A549 (cell line): ENCODE measurements at regions not wholly inside any gene's neighbourhood (a gene's known extent, or its start where the extent isn't known, plus 50 kb on each side); places are given as distances from the start of the nearest gene placed in this dataset.

Experiments used
- ATAC-seq, 2 experiments: fragments of 200-7000 bp in 1 of 2; fragments of >200 bp in 1 of 2; cut with Nextera tagmentation in 1 of 2; cut with Tn5 transposase in 1 of 2; 3 replicates each; pipeline versions ENCODE4 v1.8.0 to v1.9.1; 2018 to 2020; ENCODE audit warnings: mild to moderate bottlenecking in 1 of 2, moderate library complexity in 1 of 2
- CTCF ChIA-PET: fragments of 300-600 bp; sonication (Branson Sonifier 250); formaldehyde crosslinking; extraction: SDS; loops from one replicate; lab custom pipeline; 2021; ENCODE audit warnings: antibody characterized with exemption, inconsistent platforms; lab: Yijun Ruan, JAX
- POLR2A ChIA-PET: fragments of 350-600 bp; formaldehyde crosslinking; extraction: SDS; loops from one replicate; lab custom pipeline; 2021; ENCODE audit warnings: antibody characterized with exemption, inconsistent platforms; lab: Yijun Ruan, JAX
- DNase-seq, 2 experiments: peaks; one replicate each; pipeline versions ENCODE4 v3.0.0 to v3.0.0-alpha.2; 2011 to 2016; ENCODE audit warnings: low read depth in 1 of 2, low spot score in 1 of 2
- FAIRE-seq: peaks from 2 replicates; lab custom pipeline; 2011; peaks lifted over from hg19 to GRCh38; lab: Jason Lieb, UNC
- H3K27ac ChIP-seq, 2 experiments: fragments of >200 bp; sonication (Bioruptor Twin); formaldehyde crosslinking; 3 replicates each; pipeline ENCODE4 v1.5.1; 2016 to 2017
- H3K4me1 ChIP-seq: fragments of >200 bp; sonication (Bioruptor Twin); formaldehyde crosslinking; 3 replicates; pipeline ENCODE4 v1.6.1; 2016
- H3K4me2 ChIP-seq: fragments of >200 bp; sonication (Bioruptor Twin); formaldehyde crosslinking; 3 replicates; pipeline ENCODE4 v1.6.1; 2016
- H3K4me3 ChIP-seq: fragments of >200 bp; sonication (Bioruptor Twin); formaldehyde crosslinking; 3 replicates; pipeline ENCODE4 v1.5.1; 2016
- H3K9me3 ChIP-seq: fragments of >200 bp; sonication (Bioruptor Twin); formaldehyde crosslinking; 3 replicates; pipeline ENCODE4 v1.6.1; 2016
- BCL3 ChIP-seq: fragments of >200 bp; sonication (Bioruptor Twin); formaldehyde crosslinking; IDR thresholded peaks from 3 replicates; pipeline ENCODE4 v1.6.1; 2016
- BHLHE40 ChIP-seq: IDR thresholded peaks from 2 replicates; pipeline ENCODE4 v1.6.1; 2012; ENCODE audit warnings: low read depth, low read length, inconsistent platforms
- CHD2 ChIP-seq: fragments of 150-350 bp; IDR thresholded peaks from 2 replicates; pipeline ENCODE4 v1.6.1; 2014; ENCODE audit warnings: low read length; ENCODE audit not compliant: partially characterized antibody
- CHD4 ChIP-seq: fragments of 200-600 bp; sonication (generic); IDR thresholded peaks from 2 replicates; pipeline ENCODE4 v1.6.1; 2016; ENCODE audit warnings: antibody characterized with exemption, mild to moderate bottlenecking, borderline replicate concordance
- FOSL2 ChIP-seq, 2 experiments: fragments of 450-650 bp in 1 of 2; fragments of >200 bp in 1 of 2; sonication (Bioruptor Twin) in 1 of 2; formaldehyde crosslinking; IDR thresholded peaks; 2 replicates each; pipeline versions ENCODE4 v1.5.0 to v1.6.1; 2016 to 2020; ENCODE audit warnings: mild to moderate bottlenecking in 1 of 2, moderate library complexity in 1 of 2
- HEYL ChIP-seq: fragments of 250-450 bp; sonication (Bioruptor Pico); IDR thresholded peaks from 2 replicates; pipeline ENCODE4 v1.8.0; 2021; ENCODE audit warnings: mild to moderate bottlenecking, moderate library complexity
- HOXA7 ChIP-seq: fragments of 250-450 bp; sonication (Bioruptor Pico); IDR thresholded peaks from 2 replicates; pipeline ENCODE4 v1.5.0; 2020; ENCODE audit warnings: mild to moderate bottlenecking, moderate library complexity
- HOXB13 ChIP-seq: fragments of 250-450 bp; sonication (Bioruptor Pico); IDR thresholded peaks from 2 replicates; pipeline ENCODE4 v1.5.0; 2020; ENCODE audit warnings: low read depth, mild to moderate bottlenecking, moderate library complexity
- JUN ChIP-seq, 2 experiments: fragments of >200 bp; sonication (Bioruptor Twin); formaldehyde crosslinking; IDR thresholded peaks; 2 replicates in 1 of 2; 3 replicates in 1 of 2; pipeline ENCODE4 v1.6.1; 2016 to 2017
- JUNB ChIP-seq: fragments of >200 bp; sonication (Bioruptor Twin); formaldehyde crosslinking; IDR thresholded peaks from 2 replicates; pipeline ENCODE4 v1.6.1; 2016
- KDM1A ChIP-seq: fragments of 200-600 bp; sonication (generic); IDR thresholded peaks from 2 replicates; pipeline ENCODE4 v1.6.1; 2016; ENCODE audit warnings: low read depth, mild to moderate bottlenecking
- KDM5A ChIP-seq: fragments of 200-600 bp; sonication (generic); IDR thresholded peaks from 2 replicates; pipeline ENCODE4 v1.6.1; 2016; ENCODE audit warnings: antibody characterized with exemption, mild to moderate bottlenecking
- MAFK ChIP-seq: fragments of 450-650 bp; IDR thresholded peaks from 2 replicates; pipeline ENCODE4 v1.6.1; 2014; ENCODE audit not compliant: partially characterized antibody
- MAZ ChIP-seq: fragments of 150-350 bp; IDR thresholded peaks from 2 replicates; pipeline ENCODE4 v1.6.1; 2014; ENCODE audit warnings: antibody characterized with exemption, low read depth, low read length, borderline replicate concordance
- MYC ChIP-seq: IDR thresholded peaks from 2 replicates; pipeline ENCODE4 v1.6.1; 2012; ENCODE audit warnings: mild to moderate bottlenecking, inconsistent platforms, low read length, improper control_type of control experiment, borderline replicate concordance
- NR3C1 ChIP-seq: fragments of >200 bp; sonication (Bioruptor Twin); formaldehyde crosslinking; IDR thresholded peaks from 3 replicates; pipeline ENCODE4 v1.6.1; 2017
- PBX3 ChIP-seq: IDR thresholded peaks from 2 replicates; pipeline ENCODE4 v1.6.1; 2012
- PHF8 ChIP-seq: fragments of 200-600 bp; sonication (generic); IDR thresholded peaks from 2 replicates; pipeline ENCODE4 v1.6.1; 2016; ENCODE audit warnings: low read depth, mild to moderate bottlenecking, antibody characterized with exemption, moderate library complexity, borderline replicate concordance
- POLR2A ChIP-seq: IDR thresholded peaks from 2 replicates; pipeline ENCODE4 v1.6.1; 2012; ENCODE audit warnings: mild to moderate bottlenecking, low read length
- RAD21 ChIP-seq, 2 experiments: fragments of >200 bp in 1 of 2; sonication (Bioruptor Twin) in 1 of 2; formaldehyde crosslinking in 1 of 2; IDR thresholded peaks in 1 of 2; conservative IDR thresholded peaks in 1 of 2; 2 replicates in 1 of 2; 3 replicates in 1 of 2; pipeline ENCODE4 v1.6.1; 2012 to 2018; ENCODE audit warnings: inconsistent platforms in 1 of 2
- RCOR1 ChIP-seq: fragments of 150-350 bp; IDR thresholded peaks from 2 replicates; pipeline ENCODE4 v1.6.1; 2014; ENCODE audit warnings: antibody characterized with exemption, low read length, low read depth
- SMC3 ChIP-seq: fragments of >200 bp; sonication (Bioruptor Twin); formaldehyde crosslinking; IDR thresholded peaks from 3 replicates; pipeline ENCODE4 v1.6.1; 2018; ENCODE audit warnings: inconsistent platforms
- TP53 ChIP-seq: fragments of 250-450 bp; sonication (Bioruptor Pico); IDR thresholded peaks from 2 replicates; pipeline ENCODE4 v1.5.0; 2021; ENCODE audit warnings: mild to moderate bottlenecking, moderate library complexity
- USF2 ChIP-seq: fragments of 450-650 bp; IDR thresholded peaks from 2 replicates; pipeline ENCODE4 v1.6.1; 2014; ENCODE audit warnings: antibody characterized with exemption
- ZC3H11A ChIP-seq: fragments of 450-650 bp; IDR thresholded peaks from 2 replicates; pipeline ENCODE4 v1.6.1; 2014; ENCODE audit warnings: antibody characterized with exemption, mild to moderate bottlenecking
- ZSCAN20 ChIP-seq: fragments of 250-450 bp; sonication (Bioruptor Pico); IDR thresholded peaks from 2 replicates; pipeline ENCODE4 v1.8.0; 2022; ENCODE audit warnings: mild to moderate bottlenecking, moderate library complexity
- WGBS: methylation state at CpG from one replicate; pipeline ENCODE4 v1.1.6; 2017; ENCODE audit errors: missing lambda C conversion rate; 5-methylcytosine and 5-hydroxymethylcytosine counted together

GRCh38 chr7:9869566-9869965 is 1104.1 kb upstream of the PHF14 start:
- no peak overlapping the region for H3K4me2 ChIP-seq
- TF ChIP-seq KDM1A: no peak
- no peak for TF ChIP-seq MAFK
- no peak for TF ChIP-seq TP53
- TF ChIP-seq NR3C1: no peak
- TF ChIP-seq HOXA7 (CRISPR knock-in tag): no peak
- no peak for TF ChIP-seq BHLHE40
- TF ChIP-seq JUN (IDR thresholded peaks at IDR 0.05): no peak
- no peak for TF ChIP-seq JUNB
- TF ChIP-seq PHF8: no peak
- TF ChIP-seq MYC: no peak
- no peak for TF ChIP-seq ZC3H11A
- no peak for TF ChIP-seq CHD2
- no peak for TF ChIP-seq MAZ
- TF ChIP-seq HEYL (CRISPR knock-in tag): no peak
- TF ChIP-seq CHD4: no peak
- no peak for TF ChIP-seq KDM5A
- no peak for TF ChIP-seq PBX3
- no peak for TF ChIP-seq SMC3
- TF ChIP-seq RAD21 (conservative IDR thresholded peaks at IDR 0.05 in 1 of 2, IDR thresholded peaks at IDR 0.05 in 1 of 2): no peak
- TF ChIP-seq, all 56 proteins: peak for 0
- DNase-seq: no peak
- POLR2A ChIA-PET: no interaction called here
- Histone ChIP-seq H3K9me3 (no peaks in the 10 kb centered on the region; the same call in 2 of the 3 replicates), H3K27ac (no peak overlapping the region), H3K4me3 (no peak overlapping the region), H3K4me1 (no peaks in the 10 kb centered on the region)
- WGBS: 3% methylated on average over 2 of the region's 2 CpGs
- no peak for ATAC-seq
- CTCF ChIA-PET: no interaction called here
- FAIRE-seq: no peak

- Histone ChIP-seq H3K4me3 (no peak overlapping the region), H3K4me1 (no peaks in the 10 kb centered on the region), H3K27ac (no peak overlapping the region), H3K4me2 (no peak overlapping the region), H3K9me3 (no peaks in the 10 kb centered on the region; the same call in 2 of the 3 replicates)
- no peak for DNase-seq
- ChIA-PET CTCF (no interaction called here), POLR2A (no interaction called here)
- ATAC-seq: no peak
- no peak for FAIRE-seq
- TF ChIP-seq JUNB (no peak), FOSL2 (IDR thresholded peaks at IDR 0.05) (no peak), FOSL2 (CRISPR knock-in tag; IDR thresholded peaks at IDR 0.05) (no peak), ZSCAN20 (no peak), HOXB13 (CRISPR knock-in tag) (no peak), KDM1A (no peak), USF2 (no peak), CHD4 (no peak), MAFK (no peak), POLR2A (no peak), ZC3H11A (no peak), RCOR1 (no peak), BCL3 (no peak)
- 23% methylated on average over 4 of the region's 4 CpGs for WGBS
Measured at GRCh38 chr7:9870674-9871073, 1103.0 kb upstream of the PHF14 start.
